ENCODE measurements at regions not wholly inside any gene's neighbourhood (a gene's known extent, or its start where the extent isn't known, plus 50 kb on each side); places are given as distances from the start of the nearest gene placed in this dataset.

DNA sequence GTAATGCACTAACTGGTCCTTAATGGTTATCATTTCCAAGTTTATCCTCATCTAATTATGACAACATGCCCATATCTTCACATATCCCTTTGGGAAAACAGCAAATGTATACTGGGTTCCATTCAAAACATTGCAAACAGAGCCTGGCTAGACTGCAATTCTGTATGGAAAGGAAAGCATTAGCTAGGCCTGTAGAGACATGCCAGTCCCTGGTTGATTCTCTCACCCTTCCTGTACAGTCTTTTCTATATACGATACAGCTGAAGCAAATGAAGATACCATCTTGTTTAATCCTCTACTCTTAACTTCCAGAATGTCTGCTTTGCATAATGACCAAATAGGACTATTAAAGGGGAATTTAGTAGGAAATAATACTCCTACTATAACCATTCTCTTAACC lies 294.4 kb upstream of the MC4R start (continued):
- TF ChIP-seq, protein P1, sequence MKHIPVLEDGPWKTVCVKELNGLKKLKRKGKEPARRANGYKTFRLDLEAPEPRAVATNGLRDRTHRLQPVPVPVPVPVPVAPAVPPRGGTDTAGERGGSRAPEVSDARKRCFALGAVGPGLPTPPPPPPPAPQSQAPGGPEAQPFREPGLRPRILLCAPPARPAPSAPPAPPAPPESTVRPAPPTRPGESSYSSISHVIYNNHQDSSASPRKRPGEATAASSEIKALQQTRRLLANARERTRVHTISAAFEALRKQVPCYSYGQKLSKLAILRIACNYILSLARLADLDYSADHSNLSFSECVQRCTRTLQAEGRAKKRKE (CRISPR knock-in tag; IDR thresholded peaks at IDR 0.05; ENCODE audit: low read depth) = no peak
- no peak for TF ChIP-seq HDAC2 (IDR thresholded peaks at IDR 0.05)
- TF ChIP-seq ZSCAN20 (CRISPR knock-in tag; IDR thresholded peaks at IDR 0.05) = no peak
- TF ChIP-seq MAZ (IDR thresholded peaks at IDR 0.05; ENCODE audit: borderline replicate concordance, low read depth, low read length) = no peak

- no peaks in the 10 kb centered on the region for H3K4me1 ChIP-seq
- no peak overlapping the region for H3K4me2 ChIP-seq
- CTCF ChIA-PET = no interaction called here
- no peak for FAIRE-seq
- no peak for ATAC-seq
- WGBS (ENCODE audit: missing lambda C conversion rate) = 12% methylated on average over 4 of the region's 4 CpGs
- H3K4me3 ChIP-seq = no peak overlapping the region
- DNase-seq (ENCODE audit: low read depth in 1 of 2, low spot score in 1 of 2) = no peak
- no peak overlapping the region for H3K27ac ChIP-seq
- H3K9me3 ChIP-seq = no peaks in the 10 kb centered on the region
- no peak for TF ChIP-seq HOXB5 (CRISPR knock-in tag; IDR thresholded peaks at IDR 0.05)
- no peak for TF ChIP-seq HOXB13 (CRISPR knock-in tag; IDR thresholded peaks at IDR 0.05; ENCODE audit: low read depth)
- TF ChIP-seq RAD21 (conservative IDR thresholded peaks at IDR 0.05 in 1 of 2, IDR thresholded peaks at IDR 0.05 in 1 of 2) = no peak
- no peak for TF ChIP-seq EP300 (IDR thresholded peaks at IDR 0.05)
- no peak for TF ChIP-seq ZNF302 (CRISPR knock-in tag; IDR thresholded peaks at IDR 0.05)
- TF ChIP-seq ZC3H11A (IDR thresholded peaks at IDR 0.05) = no peak
- no peak for TF ChIP-seq JUNB (IDR thresholded peaks at IDR 0.05)
- no peak for TF ChIP-seq PHF8 (IDR thresholded peaks at IDR 0.05; ENCODE audit: borderline replicate concordance, low read depth)
- TF ChIP-seq, protein P2, sequence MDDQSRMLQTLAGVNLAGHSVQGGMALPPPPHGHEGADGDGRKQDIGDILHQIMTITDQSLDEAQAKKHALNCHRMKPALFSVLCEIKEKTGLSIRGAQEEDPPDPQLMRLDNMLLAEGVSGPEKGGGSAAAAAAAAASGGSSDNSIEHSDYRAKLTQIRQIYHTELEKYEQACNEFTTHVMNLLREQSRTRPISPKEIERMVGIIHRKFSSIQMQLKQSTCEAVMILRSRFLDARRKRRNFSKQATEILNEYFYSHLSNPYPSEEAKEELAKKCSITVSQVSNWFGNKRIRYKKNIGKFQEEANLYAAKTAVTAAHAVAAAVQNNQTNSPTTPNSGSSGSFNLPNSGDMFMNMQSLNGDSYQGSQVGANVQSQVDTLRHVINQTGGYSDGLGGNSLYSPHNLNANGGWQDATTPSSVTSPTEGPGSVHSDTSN (IDR thresholded peaks at IDR 0.05) = no peak
- TF ChIP-seq ZSCAN20 (CRISPR knock-in tag; IDR thresholded peaks at IDR 0.05) = no peak
- TF ChIP-seq BHLHE40 (IDR thresholded peaks at IDR 0.05; ENCODE audit: low read depth, low read length) = no peak
- no peak for TF ChIP-seq KDM5A (IDR thresholded peaks at IDR 0.05)
- no peak for TF ChIP-seq FOSL2 (IDR thresholded peaks at IDR 0.05)
- no peak for TF ChIP-seq FOSL2 (CRISPR knock-in tag; IDR thresholded peaks at IDR 0.05)
- TF ChIP-seq RARB (CRISPR knock-in tag; IDR thresholded peaks at IDR 0.05) = no peak
- no peak for TF ChIP-seq RCOR1 (IDR thresholded peaks at IDR 0.05; ENCODE audit: low read depth, low read length)
- TF ChIP-seq HDAC2 (IDR thresholded peaks at IDR 0.05) = no peak
- no peak for TF ChIP-seq MAFK (IDR thresholded peaks at IDR 0.05; ENCODE audit: partially characterized antibody)
- TF ChIP-seq KDM1A (IDR thresholded peaks at IDR 0.05; ENCODE audit: low read depth) = no peak
- no peak for TF ChIP-seq TP53 (CRISPR knock-in tag; IDR thresholded peaks at IDR 0.05)
- no peak for TF ChIP-seq JUN (IDR thresholded peaks at IDR 0.05)
- POLR2A ChIA-PET = no interaction called here
Measured at GRCh38 chr18:60668583-60668982, 296.0 kb upstream of the MC4R start.

DNA sequence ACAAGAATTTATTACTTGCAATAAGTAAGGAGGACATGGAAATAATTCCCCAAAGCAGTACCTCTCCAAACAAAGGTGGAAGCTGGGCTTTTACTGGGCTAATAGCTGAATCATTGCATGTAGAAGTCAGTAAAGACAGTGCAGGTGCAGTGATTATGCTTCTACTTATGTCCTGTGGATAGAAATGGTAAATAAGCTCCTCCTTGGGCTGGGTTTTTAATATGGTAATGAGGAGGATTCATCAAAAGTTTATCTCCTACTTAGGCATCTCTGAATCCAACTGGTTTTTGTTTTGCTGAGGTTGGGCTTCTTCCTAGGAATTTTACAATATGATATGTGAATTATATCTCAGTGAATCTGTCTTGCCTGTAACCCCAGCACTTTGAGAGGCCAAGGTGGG lies 297.4 kb upstream of the MC4R start:
- no peak overlapping the region for H3K4me3 ChIP-seq
- no peaks in the 10 kb centered on the region for H3K4me1 ChIP-seq
- CTCF ChIA-PET = no interaction called here
- H3K9me3 ChIP-seq = no peaks in the 10 kb centered on the region
- H3K27ac ChIP-seq = no peak overlapping the region
- POLR2A ChIA-PET = no interaction called here
- DNase-seq (ENCODE audit: low read depth in 1 of 2, low spot score in 1 of 2) (no peak), FAIRE-seq (no peak), ATAC-seq (no peak)
- H3K4me2 ChIP-seq = no peak overlapping the region
- TF ChIP-seq POLR2A (IDR thresholded peaks at IDR 0.05; ENCODE audit: low read length) (no peak), RAD21 (conservative IDR thresholded peaks at IDR 0.05 in 1 of 2, IDR thresholded peaks at IDR 0.05 in 1 of 2) (no peak), TFCP2L1 (CRISPR knock-in tag; IDR thresholded peaks at IDR 0.05) (no peak), KDM5A (IDR thresholded peaks at IDR 0.05) (no peak), RCOR1 (IDR thresholded peaks at IDR 0.05; ENCODE audit: low read depth, low read length) (no peak), USF2 (IDR thresholded peaks at IDR 0.05) (no peak), EHF (CRISPR knock-in tag; IDR thresholded peaks at IDR 0.05) (no peak), MAFK (IDR thresholded peaks at IDR 0.05; ENCODE audit: partially characterized antibody) (no peak), CTCF (IDR thresholded peaks at IDR 0.05) (no peak), SREBF2 (IDR thresholded peaks at IDR 0.05) (no peak), TP53 (CRISPR knock-in tag; IDR thresholded peaks at IDR 0.05) (no peak), HOXB5 (CRISPR knock-in tag; IDR thresholded peaks at IDR 0.05) (no peak), MAX (IDR thresholded peaks at IDR 0.05) (no peak)
- TF ChIP-seq, protein P3, sequence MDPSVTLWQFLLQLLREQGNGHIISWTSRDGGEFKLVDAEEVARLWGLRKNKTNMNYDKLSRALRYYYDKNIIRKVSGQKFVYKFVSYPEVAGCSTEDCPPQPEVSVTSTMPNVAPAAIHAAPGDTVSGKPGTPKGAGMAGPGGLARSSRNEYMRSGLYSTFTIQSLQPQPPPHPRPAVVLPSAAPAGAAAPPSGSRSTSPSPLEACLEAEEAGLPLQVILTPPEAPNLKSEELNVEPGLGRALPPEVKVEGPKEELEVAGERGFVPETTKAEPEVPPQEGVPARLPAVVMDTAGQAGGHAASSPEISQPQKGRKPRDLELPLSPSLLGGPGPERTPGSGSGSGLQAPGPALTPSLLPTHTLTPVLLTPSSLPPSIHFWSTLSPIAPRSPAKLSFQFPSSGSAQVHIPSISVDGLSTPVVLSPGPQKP (IDR thresholded peaks at IDR 0.05; ENCODE audit: low read depth, low read length) = no peak
- TF ChIP-seq, protein P4, sequence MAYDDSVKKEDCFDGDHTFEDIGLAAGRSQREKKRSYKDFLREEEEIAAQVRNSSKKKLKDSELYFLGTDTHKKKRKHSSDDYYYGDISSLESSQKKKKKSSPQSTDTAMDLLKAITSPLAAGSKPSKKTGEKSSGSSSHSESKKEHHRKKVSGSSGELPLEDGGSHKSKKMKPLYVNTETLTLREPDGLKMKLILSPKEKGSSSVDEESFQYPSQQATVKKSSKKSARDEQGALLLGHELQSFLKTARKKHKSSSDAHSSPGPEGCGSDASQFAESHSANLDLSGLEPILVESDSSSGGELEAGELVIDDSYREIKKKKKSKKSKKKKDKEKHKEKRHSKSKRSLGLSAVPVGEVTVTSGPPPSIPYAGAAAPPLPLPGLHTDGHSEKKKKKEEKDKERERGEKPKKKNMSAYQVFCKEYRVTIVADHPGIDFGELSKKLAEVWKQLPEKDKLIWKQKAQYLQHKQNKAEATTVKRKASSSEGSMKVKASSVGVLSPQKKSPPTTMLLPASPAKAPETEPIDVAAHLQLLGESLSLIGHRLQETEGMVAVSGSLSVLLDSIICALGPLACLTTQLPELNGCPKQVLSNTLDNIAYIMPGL (CRISPR knock-in tag; IDR thresholded peaks at IDR 0.05; ENCODE audit: borderline replicate concordance) = no peak
